HS-27A (cell line): ENCODE measurements at regions not wholly inside any gene's neighbourhood (a gene's known extent, or its start where the extent isn't known, plus 50 kb on each side); places are given as distances from the start of the nearest gene placed in this dataset.

ENCODE experiments used
- DNase-seq: peaks from one replicate; pipeline ENCODE4 v3.0.0-alpha.2; 2012; ENCODE audit warnings: low read depth, missing footprints

DNA sequence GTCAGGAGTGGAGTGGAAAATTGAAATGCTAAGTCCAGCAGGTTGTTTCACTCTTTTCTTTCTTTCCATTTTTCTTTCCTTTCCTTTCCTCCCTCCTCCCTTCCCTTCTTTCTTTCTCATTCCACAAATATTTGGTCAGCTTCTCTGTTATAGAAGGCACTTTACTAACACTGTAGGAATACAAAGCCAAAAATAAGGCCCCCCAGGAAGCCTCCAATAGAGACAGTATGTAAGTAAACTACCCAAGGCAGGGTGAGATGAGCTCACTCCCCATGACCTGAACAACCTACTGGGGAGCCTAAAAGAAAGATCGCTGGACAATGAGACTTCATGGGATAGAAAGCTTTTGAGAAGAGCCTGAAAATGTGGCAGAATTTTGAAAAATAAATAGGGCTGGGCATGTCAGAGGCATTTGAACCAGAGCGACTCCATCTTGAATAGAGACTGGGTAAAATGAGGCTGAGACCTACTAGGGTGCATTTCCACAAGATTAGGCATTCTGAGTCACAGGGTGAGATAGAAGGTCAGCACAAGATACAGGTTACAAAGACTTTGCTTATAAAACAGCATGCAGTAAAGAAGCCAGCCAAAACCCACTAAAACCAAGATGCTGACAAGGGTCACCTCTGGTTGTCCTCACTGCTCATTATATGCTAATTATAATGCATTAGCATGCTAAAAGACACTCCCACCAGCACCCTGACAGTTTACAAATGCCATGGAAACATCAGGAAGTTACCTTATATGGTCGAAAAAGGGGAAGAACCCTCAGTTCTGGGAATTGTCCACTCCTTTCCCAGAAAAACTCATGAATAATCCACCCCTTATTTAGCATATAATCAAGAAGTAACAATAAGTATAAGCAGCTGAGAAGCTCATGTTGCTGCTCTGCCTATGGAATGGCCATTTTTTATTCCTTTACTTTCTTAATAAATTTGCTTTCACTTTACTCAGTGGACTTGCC is 158.9 kb upstream of the EGFLAM start:
- DNase-seq: no peak

DNA sequence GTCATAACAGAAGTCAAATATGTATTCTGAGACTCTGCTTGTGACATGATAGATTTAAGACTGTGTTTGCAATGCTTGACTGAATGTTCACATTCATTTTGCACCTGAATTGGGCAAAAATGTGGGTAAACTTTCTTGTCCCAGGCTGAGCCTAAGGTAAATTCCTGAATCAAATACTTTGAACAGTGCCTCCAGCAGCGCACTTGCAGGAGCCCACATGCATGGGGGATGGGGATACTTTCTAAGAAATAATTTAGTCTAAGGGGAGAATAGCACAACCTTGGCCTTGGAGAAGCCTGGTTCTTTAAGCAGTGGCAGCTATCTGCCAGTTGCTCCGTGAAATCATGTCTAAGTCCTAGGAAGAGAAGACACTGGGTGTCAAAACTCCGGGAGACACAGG is 163.5 kb upstream of the EGFLAM start:
- DNase-seq: no peak

DNA sequence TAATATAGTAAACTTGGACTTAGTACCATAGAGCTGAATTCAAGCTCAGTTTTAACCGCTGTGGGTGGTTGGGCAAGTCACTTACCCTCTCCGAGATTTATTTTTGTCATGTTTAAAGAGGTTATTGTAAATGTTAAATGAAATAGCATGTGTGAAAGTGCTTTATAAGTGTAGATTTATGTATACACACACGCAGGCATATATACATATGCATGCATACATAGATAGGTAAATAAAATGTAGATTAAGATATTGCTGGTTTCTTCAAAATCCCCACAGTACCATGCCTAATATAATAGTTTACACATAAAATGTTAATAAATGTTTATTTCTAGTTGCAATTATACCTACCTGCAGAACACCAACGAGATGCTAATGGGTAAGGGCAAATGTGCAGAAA is 164.5 kb upstream of the EGFLAM start:
- DNase-seq: no peak

DNA sequence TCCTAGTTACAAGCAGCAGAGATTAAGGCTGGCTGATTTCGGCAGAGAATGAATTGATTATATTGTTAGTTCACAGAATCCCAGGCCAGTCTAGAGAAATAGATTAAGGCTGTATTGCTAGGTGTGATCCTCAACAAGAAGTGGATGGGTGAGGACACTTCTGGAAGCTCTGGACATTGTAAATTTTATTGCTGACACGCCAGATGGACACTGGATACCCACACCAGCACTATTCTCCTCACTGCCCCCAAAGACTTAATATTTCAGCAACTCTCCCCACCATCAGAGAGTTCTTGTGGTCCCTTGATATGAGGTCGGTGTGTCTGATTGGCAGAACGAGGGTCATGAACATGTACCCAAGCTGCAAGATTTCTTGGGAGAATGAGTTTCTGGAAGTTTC is 171.6 kb upstream of the EGFLAM start:
- no peak for DNase-seq

DNA sequence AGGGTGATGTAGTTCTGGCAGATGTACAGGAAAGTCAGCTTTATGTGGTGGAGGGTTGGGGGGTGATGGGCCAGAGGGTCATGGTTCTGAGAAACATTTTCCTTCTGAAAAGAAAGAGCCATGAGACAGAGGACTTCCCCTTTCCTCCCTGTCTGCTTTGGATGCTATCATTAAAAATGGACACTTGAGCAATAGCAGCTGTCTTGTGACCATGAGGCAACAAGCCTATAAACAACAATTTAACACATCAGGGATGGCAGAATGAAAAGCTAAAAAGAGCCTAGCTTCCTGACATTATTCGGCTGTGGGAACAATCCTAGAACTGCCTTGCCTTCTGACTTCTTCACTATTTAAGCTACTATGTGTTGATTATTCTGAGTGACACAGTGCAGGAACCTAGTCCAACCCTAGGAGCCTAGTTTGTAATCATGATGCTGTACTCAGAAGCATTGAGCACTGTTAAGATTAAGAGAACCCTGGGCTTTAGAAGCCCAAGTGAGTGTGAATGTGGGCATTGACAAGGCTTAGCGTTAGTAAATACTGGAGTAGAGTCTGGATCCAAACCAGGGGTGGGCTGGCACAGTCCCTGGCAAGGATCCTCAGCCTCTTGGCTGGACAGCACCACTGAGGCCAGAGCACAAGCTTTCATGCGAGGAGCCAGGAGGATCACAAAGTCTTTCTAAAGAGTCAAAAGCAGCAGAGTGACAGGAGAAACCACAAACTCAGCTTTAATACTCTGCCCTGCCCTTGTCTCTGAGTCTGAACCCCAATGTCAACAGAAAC is 178.5 kb upstream of the EGFLAM start:
- no peak for DNase-seq

DNA sequence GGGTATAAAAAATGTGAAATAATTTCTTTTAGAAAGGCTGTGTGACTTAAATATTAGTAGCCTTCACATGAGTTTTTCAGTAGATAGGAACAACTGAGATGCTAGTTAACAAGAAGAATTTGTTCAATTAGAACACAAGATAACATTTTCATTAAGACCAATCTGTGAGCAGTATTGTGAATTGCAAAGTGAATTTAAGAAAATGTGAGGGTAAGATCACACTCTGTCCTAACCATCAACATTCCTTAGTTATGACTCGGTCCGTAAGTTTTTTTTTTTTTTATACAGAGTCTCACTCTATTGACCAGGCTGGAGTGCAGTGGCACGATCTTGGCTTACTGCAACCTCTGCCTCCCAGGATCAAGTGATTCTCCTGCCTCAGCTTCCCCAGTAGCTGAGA is 180.2 kb upstream of the EGFLAM start:
- peak; percentile 9 for DNase-seq

DNA sequence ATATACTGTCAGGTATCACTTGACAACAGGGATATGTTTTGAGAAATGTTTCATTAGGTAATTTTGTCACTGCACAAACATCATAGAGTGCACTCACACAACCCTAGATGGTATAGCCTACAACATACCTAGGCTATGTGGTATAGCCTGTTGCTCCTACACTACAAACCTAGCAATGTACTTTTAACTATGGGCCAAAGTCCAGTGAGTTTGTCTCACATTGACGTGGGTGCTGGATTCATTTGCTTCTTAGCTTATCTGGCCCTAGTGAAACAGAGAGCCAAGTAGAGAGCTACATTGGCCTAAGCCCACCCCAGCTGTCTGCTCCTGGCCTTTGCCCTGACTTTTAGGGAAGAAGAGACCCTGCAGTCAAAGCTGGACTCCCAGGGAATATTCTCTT is 180.7 kb upstream of the EGFLAM start:
- DNase-seq: no peak

DNA sequence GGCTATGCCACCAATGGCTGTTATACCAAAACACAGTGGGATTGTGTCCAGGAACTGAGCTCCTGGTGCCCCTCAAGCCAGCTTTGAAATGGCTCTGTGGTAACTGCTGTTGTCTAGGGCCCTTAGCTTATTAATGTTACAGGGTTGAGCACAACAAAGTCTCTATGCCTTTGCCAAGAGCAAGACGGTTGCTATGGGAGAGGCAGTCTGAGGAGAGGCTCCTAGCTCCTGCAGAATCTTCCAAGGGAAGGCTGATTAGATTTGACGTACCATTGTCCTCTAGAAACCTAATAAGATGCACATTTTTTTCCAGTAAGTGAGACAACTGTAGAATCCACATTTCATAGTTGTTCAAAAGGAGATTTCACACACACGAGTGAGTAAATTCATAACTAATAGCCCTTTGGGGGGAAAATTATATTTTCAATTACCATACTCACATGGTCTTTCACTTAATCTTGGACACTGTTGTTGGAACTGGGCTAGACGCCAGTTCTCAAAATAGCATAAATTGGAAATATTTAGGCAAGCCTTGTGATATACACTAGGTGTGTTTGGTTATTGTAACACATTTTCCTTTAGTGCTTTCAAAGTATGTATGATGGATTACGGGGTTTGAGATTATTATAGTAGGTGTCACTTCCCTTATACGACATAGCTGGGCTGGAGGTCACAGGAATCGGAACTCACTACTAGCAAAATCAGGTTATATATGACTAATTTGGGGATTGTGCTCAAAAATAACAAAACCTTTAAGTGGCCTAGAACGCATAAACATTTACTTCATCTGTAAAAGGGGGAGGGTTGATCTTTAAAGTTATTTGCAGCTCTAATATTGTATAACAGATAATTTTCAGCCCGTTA is 186.3 kb upstream of the EGFLAM start:
- no peak for DNase-seq

DNA sequence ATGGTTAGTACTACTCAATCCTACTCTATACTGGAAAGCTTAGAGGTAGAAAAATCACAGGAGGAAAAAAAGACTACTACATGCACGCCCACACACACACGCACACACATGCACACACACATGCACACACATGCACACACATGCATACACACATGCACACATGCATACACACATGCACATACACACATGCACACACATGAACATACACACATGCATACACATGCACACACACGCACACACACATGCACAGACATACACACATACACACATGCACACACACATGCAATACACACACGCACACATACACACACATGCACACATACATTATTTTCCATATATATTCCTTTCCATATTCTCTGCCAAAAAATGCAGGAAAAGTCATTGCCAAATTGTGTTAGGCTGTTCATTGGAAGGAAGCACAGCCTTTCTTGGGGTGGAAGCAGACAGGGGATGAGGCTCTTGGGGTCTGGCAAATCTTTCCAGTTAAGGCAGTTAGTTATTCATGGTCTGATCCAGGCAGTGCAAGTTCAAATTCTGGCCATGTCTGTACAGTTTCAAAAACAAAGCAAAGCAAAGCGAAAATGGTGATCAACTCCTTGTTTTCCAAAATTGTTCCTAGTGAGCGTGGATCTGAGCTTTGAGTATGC is 187.9 kb upstream of the EGFLAM start:
- no peak for DNase-seq

DNA sequence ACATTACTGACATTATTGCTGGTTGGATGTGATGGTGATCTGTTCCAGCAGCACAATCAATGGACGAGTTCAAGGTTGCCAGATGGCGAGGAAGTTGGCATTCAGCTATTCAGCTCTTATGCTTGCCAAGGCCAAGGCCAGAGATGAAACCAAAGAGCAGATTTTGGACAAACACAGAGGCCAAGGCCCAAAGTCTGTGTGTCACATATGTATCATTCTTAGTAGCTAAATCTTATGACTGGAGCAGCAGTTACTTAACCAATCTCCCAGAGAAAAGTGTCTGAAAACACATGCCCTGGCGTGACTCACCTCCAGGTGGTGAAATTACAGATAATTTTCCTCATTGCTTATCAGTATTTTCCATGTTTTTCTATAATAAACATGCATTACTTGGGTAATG is 189.0 kb upstream of the EGFLAM start:
- no peak for DNase-seq

DNA sequence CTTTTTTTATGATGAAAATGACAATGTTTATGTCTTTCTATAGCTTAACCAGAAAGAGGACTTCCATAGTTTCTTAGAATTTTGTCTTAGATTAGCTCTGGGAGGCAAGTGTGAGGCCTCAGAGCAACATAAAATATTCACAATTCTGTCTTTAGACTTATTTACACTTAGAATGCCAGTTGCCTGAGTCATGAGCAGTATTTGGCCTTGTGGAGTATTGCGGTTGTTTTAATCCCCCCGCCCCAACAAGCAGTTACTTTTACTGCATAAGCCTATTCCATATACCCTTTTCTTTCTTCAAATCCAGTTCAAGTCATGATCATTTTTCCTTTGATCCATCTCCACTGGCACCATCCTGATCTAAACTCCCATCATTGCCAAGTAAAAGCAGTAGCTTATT is 198.0 kb upstream of the EGFLAM start:
- DNase-seq: peak; percentile 70

DNA sequence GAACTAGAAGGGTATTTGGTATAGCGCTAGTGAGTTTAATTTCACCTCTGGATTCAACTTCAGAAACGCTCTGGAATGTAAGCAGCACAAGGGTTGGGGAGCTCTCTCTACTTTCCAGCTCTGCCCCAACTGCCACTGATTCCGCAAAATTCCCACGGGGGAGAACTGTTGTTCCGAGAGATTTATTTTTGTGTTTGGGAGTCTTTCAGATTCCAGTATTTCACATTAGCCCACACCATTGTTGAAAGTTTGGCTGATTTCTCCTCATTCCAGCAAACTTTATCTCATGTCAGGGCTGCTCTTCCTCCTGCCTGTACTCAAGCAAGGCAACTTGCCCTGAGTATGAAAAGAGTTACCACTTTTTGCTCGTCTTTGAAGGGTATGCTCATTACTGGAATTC is 198.5 kb upstream of the EGFLAM start:
- no peak for DNase-seq

DNA sequence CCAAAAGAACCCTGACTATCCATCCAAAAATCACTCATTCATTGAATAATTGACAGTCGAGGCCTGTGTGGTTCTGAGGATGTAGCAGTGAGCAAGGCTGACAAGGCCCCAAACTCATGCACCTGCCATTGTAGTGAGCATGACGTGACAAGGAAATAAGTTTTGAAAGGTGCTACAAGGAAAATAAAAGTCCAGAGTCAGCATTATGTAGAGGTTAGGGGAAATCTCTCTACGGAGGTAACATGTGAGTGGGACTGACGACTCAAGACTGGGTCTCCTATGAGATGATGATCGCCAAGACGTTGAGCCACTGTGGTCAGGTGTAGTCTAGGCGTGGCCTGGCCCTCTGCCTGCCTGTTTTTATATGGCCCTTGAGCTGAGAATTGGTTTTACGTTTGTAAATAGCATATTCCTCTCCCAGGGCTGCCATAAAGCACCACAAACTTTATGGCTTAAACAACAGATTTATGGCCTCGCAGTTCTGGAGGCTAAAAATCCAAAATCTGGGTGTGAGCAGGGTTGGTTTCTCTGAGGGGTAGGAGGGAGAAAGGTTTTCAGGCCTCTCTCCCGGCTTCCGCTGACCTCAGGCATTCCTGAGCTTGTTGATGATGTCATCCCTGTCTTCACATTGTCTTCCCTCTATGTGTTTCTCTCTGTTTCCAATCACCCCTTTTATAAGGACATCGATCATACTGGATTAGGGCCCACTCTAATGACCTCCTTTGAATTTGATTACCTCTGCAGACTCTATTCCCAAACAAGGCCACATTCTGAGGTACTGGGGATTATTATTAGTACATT is 206.4 kb upstream of the EGFLAM start:
- DNase-seq: no peak

DNA sequence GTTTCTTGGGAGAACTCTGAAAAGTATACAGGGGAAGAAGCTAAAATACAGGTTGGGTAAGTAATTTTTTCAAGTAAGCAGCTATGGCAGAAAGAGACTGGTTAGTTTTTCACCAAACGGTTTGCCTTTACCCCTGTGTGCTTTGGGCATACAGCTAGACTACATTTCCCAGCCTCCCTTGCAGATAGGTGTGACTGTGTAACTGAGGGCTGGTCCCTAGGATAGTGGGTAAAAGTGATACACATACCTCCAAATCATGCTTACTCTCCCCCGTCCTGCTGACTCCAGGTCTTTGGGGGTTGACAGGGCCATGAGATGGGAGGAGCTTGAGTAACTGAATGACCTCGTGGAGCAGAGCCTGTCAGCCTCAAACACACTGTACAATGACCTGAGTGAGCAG is 208.6 kb upstream of the GDNF start:
- no peak for DNase-seq

DNA sequence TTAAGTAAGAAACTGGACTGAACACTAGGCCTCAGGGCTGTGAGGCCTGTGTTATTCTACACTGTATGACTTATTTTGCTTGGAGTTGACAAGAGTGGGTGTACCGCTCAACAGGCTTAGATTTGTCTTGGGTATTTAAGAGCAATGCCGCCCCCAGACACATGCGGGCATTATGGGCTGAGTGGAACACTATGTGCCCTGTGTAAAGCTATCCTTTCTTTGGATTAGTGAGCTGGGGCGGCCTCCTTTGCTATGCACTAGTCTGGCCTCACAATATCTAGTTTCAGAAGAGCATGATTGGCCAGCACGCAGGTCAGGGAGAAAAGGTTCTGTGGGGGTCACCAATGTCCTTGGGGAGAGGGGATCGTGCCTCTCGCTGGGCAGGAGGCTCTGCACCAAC is 206.3 kb upstream of the GDNF start:
- DNase-seq: no peak

DNA sequence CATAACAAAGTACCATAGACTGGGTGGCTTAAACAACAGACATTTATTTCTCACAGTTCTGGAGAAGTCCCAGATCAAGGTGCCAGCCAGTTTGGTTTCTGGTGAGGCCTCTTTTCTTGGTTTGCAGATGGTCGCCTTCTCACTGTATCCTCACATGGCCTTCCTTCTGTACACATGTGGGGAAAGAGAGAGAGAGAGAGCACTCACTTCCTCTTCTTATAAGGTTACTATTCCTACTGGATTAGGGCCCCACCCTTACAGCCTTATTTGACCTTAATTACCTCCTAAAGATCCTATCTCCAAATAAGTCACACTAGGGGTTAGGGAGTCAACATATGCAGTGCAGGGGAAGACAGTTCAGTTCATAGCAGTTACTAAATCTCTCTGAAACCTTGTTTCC is 205.6 kb upstream of the GDNF start:
- no peak for DNase-seq

DNA sequence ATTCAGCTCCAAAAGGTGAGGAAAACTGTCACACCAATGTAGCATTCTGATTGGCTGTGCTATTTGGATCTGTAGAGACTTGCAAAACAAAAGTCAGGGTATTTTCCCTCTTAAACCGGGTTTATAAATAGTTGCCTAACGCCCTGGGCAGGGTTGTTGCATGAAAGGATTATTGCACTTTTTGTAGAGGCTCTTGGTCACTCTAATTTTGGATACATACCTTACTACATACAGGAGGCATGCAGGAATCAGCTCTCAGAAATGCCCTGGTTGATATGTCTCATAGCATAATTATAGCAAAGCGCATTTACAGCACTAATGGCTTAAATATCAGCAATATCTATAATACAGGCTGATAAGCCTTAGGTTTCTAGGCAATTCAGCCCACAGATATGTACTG is 200.0 kb upstream of the GDNF start:
- DNase-seq: no peak

DNA sequence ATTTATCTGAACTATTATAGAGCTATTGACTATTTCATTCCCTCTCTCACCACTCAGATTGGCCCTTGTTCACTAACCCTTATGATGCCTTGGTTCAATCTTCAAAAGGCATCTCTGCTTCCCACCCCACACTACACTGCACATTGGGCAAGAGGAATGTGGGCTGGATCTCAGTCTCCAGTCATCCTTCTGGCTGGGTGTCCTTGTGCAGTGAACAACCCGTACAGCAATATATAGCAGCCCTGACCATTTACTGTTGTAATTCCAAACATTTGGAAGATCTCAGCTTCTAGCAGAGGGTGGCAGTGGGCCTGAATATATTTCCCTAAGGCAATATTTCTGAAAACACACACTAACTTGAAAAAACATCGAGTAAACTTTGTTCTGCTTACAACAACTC is 199.2 kb upstream of the GDNF start:
- DNase-seq: no peak

DNA sequence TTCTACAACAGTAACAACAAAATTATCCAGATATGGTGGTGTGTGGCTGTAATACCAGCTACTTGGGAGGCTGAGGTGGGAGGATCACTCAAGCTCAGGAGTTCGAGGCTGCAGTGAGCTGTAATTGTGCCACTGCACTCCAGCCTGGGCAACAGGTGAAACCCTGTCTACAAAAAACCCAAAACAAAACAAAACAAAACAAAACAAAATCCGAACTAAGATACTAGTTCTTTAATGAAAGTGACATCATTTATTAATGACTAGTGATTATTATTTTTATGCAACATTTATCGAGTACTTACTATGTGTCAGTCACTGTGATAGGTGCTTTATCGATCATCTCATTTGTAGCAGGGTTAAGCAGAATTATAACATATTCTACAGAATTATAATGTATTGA is 196.9 kb upstream of the GDNF start:
- no peak for DNase-seq

DNA sequence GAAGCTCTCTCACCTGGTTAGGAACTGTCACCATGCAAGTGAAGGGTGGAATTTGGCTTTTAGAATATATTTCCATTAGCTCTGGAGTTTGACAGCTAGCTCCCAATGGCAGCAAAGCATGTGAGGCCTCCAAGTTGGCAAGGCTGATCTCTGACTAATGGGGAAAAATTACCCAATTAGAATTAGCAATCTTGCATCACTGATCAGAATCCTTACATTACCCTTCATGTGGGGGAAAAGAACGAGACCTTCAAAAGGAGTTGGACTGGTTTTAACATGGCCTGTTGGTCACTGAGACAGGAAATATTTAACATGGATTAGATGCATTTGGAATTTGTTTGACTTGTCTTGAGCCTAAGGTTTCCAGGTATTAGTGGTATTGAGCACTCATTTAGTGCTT is 192.3 kb upstream of the GDNF start:
- no peak for DNase-seq

DNA sequence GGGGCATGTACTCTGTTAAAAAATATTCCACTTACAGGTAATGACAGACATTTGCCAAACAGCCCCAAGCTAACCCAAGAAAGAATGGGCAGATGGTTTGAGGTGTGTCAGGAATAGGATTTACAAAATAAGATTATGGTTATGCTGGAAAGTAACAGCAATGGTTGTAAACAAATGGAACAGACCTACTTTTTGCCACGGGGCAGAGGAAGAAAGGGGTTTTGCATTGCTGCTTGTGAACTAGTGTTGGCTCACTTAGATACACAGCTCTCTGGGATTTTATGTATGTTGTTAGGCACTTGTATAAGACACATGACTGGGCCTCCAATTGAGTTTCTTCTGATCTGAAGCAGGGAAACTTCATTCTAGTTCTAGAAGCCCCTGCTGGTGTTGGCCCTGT is 191.5 kb upstream of the GDNF start:
- no peak for DNase-seq
